RWPE1 (cell line): ENCODE measurements at regions not wholly inside any gene's neighbourhood (a gene's known extent, or its start where the extent isn't known, plus 50 kb on each side); places are given as distances from the start of the nearest gene placed in this dataset.

Source experiments
- CTCF ChIA-PET: fragments of 350-600 bp; sonication (Branson Sonifier 250); formaldehyde crosslinking; extraction: SDS; loops from one replicate; lab custom pipeline; 2021; lab: Yijun Ruan, JAX
- POLR2A ChIA-PET: fragments of 400-600 bp; formaldehyde crosslinking; extraction: SDS; loops from one replicate; lab custom pipeline; 2020; ENCODE audit warnings: antibody characterized with exemption; ENCODE audit not compliant: low non-redundant PET; lab: Yijun Ruan, JAX
- DNase-seq: peaks from one replicate; pipeline ENCODE4 v3.0.0; 2012; ENCODE audit warnings: low spot score
- H3K27ac ChIP-seq: fragments of 450-650 bp; 2 replicates; pipeline ENCODE4 v1.5.1; 2017
- TF ChIP-seq, protein P1 (sequence below): fragments of 450-650 bp; conservative IDR thresholded peaks from 2 replicates; pipeline ENCODE4 v1.5.1; 2017; ENCODE audit warnings: low read depth, mild to moderate bottlenecking

DNA sequence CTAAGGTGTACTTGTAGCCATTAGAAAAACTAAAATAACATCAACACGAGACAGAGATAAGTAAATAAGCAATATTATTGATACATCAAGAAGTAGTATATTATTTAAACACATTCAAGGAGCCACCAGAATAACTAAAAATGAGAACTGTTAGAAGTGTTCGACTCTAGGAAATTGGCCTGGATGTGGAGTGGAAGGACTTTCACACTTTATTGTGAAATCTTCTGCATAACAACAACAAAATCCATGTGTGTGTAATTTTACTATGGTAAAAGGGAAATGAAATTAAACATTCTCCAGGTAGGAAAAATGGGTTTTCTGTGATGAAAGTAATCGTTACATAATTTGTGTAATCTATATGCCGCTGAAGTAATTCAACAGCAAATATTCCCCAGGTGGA, 96.3 kb upstream of the RNF152 start:
- DNase-seq: no peak
- TF ChIP-seq, protein P1, sequence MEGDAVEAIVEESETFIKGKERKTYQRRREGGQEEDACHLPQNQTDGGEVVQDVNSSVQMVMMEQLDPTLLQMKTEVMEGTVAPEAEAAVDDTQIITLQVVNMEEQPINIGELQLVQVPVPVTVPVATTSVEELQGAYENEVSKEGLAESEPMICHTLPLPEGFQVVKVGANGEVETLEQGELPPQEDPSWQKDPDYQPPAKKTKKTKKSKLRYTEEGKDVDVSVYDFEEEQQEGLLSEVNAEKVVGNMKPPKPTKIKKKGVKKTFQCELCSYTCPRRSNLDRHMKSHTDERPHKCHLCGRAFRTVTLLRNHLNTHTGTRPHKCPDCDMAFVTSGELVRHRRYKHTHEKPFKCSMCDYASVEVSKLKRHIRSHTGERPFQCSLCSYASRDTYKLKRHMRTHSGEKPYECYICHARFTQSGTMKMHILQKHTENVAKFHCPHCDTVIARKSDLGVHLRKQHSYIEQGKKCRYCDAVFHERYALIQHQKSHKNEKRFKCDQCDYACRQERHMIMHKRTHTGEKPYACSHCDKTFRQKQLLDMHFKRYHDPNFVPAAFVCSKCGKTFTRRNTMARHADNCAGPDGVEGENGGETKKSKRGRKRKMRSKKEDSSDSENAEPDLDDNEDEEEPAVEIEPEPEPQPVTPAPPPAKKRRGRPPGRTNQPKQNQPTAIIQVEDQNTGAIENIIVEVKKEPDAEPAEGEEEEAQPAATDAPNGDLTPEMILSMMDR: no peak
- ChIA-PET CTCF (no interaction called here), POLR2A (no interaction called here)
- H3K27ac ChIP-seq: no peak overlapping the region

DNA sequence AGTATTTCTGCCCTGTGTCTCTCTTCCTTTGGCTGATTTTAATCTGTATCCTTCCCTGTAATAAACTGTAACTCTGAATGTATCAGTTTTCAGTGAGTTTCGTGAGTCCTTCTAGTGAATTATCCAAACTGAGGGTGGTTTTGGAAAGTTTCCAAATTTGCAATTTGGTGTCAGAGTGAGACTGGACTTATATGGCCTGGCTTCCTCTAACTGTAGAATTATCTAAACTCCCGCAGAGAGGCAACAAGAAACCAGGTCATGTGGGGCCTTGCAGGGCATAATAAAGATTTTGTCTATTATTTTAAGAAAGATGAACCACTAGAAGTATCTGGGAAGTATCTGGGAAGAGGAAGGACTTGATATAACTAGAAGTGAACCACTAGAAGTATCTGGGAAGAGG, 95.3 kb upstream of the RNF152 start:
- DNase-seq: no peak
- POLR2A ChIA-PET: no interaction called here
- no peak overlapping the region for H3K27ac ChIP-seq
- CTCF ChIA-PET: no interaction called here
- TF ChIP-seq, protein P1: no peak

DNA sequence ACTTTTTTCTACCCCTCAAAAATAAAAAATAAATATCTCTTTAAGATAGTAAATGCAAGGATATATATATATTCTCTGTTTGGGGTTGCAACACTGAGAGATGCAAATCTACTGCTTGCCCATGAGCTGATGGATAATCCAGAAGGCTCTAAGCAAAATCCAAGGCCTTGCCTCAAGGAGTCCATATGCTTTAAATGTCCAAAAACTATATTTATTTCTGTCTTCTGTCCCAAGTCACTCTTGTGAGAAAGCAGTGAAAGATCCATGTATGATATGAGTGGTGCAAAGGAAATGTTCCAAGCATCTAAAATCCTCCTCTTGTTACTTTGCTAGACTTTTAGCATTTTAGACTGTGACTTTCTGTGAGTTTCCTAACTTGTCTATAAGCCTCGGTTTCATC, 92.9 kb upstream of the RNF152 start:
- TF ChIP-seq, protein P1: no peak
- POLR2A ChIA-PET: no interaction called here

DNA sequence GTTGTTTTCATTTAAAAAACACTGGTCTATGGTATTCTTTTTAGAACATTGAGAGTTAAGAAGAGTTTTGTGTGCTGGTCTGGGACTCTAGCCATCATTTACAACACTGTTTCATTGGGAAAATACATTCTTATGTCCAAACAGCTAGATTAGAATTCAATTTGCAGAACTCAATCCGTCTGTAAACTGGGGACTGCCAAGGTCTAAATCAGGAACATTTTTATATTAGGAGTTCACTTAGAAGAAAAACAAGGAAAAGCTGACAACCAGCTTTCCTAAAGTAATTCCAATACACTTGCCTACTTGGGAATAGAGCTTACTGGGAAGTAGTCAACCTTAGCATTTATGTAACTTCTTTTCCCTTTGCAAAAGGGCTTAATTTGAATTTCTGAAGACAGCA, 91.5 kb upstream of the RNF152 start:
- ChIA-PET POLR2A (no interaction called here), CTCF (interaction anchor here (0.5 kb wide), 1 partner anchor 434 kb away, joined by 3 read pairs; no protein-coding TSS in a partner anchor)
- no peak overlapping the region for H3K27ac ChIP-seq
- TF ChIP-seq, protein P1: no peak
- DNase-seq: no peak

More for the DNA sequence above, 92.9 kb upstream of the RNF152 start:
- no peak for DNase-seq
- no peak overlapping the region for H3K27ac ChIP-seq
- CTCF ChIA-PET: no interaction called here

DNA sequence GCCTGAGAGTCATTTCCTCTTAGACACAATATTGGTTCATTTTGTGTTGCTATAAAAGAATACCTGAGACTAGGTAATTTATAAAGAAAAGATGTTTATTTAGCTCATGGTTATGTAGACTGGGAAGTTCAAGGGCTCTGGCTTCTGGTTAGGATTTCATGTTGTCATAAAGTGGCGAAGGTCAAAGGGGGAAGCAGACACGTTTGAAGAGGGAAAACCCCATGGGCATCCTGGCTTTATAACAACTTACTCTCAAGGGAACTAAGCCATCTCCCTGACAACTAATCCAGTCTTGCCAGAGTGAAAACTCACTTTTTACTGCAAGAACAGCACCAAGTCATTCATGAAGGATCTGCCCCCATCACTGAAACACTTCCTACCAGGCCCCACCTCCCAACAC, 89.7 kb upstream of the RNF152 start:
- H3K27ac ChIP-seq: no peak overlapping the region
- no peak for DNase-seq
- TF ChIP-seq, protein P1: no peak
- POLR2A ChIA-PET: no interaction called here
- CTCF ChIA-PET: no interaction called here

DNA sequence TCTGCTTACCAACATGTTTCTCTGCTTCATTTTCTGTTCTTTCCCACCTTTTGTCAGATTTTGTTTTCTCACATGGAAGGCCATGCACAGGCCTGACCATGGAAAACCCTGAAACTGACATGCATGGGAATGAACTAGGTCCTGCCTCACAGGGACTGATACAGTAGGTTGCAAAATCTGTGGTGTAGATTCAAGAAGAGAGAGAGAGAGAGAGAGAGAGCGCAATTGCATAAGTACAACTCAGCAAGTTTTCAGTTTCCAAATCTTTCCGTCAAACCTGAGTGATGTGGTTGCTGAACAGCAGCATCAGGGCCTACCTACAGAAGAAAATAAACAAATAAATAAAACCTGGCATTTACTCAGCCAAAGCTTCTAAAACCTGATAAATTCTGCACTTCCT, 87.5 kb upstream of the RNF152 start:
- TF ChIP-seq, protein P1: no peak
- ChIA-PET CTCF (no interaction called here), POLR2A (no interaction called here)
- H3K27ac ChIP-seq: no peak overlapping the region
- no peak for DNase-seq
